GM12891 (cell line): ENCODE measurements at regions not wholly inside any gene's neighbourhood (a gene's known extent, or its start where the extent isn't known, plus 50 kb on each side); places are given as distances from the start of the nearest gene placed in this dataset.

Experiments
- DNase-seq: peaks from one replicate; pipeline ENCODE4 v3.0.0; 2011; ENCODE audit warnings: low spot score; ENCODE audit not compliant: insufficient read length
- FAIRE-seq: peaks from 2 replicates; lab custom pipeline; 2011; peaks lifted over from hg19 to GRCh38; lab: Jason Lieb, UNC
- PAX5 ChIP-seq: IDR thresholded peaks from 2 replicates; pipeline ENCODE4 v1.6.1; 2011; ENCODE audit warnings: low read length, moderate library complexity, mild to moderate bottlenecking; ENCODE audit not compliant: insufficient read depth, severe bottlenecking
- POLR2A ChIP-seq: IDR thresholded peaks from 2 replicates; pipeline ENCODE4 v1.6.1; 2011; ENCODE audit warnings: low read depth, low read length, control low read depth
- POLR2AphosphoS5 ChIP-seq: IDR thresholded peaks from 2 replicates; pipeline ENCODE4 v1.6.1; 2011; ENCODE audit warnings: low read depth, low read length, control low read depth
- POU2F2 ChIP-seq: IDR thresholded peaks from 2 replicates; pipeline ENCODE4 v1.6.1; 2011; ENCODE audit warnings: low read depth, mild to moderate bottlenecking, control low read depth, low read length, moderate library complexity
- SPI1 ChIP-seq: IDR thresholded peaks from 2 replicates; pipeline ENCODE4 v1.6.1; 2011; ENCODE audit warnings: low read depth, low read length, control low read depth
- TAF1 ChIP-seq: IDR thresholded peaks from 2 replicates; pipeline ENCODE4 v1.6.1; 2011; ENCODE audit warnings: low read depth, low read length, control low read depth

GRCh38 chr12:107560165-107560898, 125.3 kb upstream of the PWP1 start:
- no peak for DNase-seq
- no peak for FAIRE-seq
- no peak for TF ChIP-seq SPI1
- no peak for TF ChIP-seq TAF1
- TF ChIP-seq POLR2AphosphoS5, result no peak
- no peak for TF ChIP-seq PAX5
- TF ChIP-seq POLR2A, result no peak
- TF ChIP-seq POU2F2, result no peak

GRCh38 chr12:107560899-107561285, 124.7 kb upstream of the PWP1 start:
- DNase-seq, result no peak
- TF ChIP-seq SPI1, result no peak
- TF ChIP-seq POLR2A, result no peak
- no peak for TF ChIP-seq TAF1
- no peak for TF ChIP-seq POU2F2
- no peak for TF ChIP-seq POLR2AphosphoS5
- no peak for TF ChIP-seq PAX5
- no peak for FAIRE-seq

GRCh38 chr12:107564946-107565345, 120.7 kb upstream of the PWP1 start:
- no peak for DNase-seq
- FAIRE-seq, result no peak
- TF ChIP-seq POU2F2, result no peak
- no peak for TF ChIP-seq PAX5
- no peak for TF ChIP-seq POLR2AphosphoS5
- TF ChIP-seq TAF1, result no peak
- no peak for TF ChIP-seq SPI1
- TF ChIP-seq POLR2A, result no peak

GRCh38 chr12:107565551-107565950, 120.0 kb upstream of the PWP1 start:
- no peak for FAIRE-seq
- TF ChIP-seq PAX5, result no peak
- TF ChIP-seq SPI1, result no peak
- no peak for TF ChIP-seq POLR2AphosphoS5
- no peak for TF ChIP-seq POLR2A
- no peak for TF ChIP-seq POU2F2
- no peak for DNase-seq

GRCh38 chr12:107567876-107568619, 117.6 kb upstream of the PWP1 start:
- DNase-seq, result no peak
- TF ChIP-seq POU2F2 (no peak), TAF1 (no peak), POLR2A (no peak), POLR2AphosphoS5 (no peak)
- FAIRE-seq, result no peak

- DNase-seq (no peak), FAIRE-seq (no peak)
- TF ChIP-seq PAX5 (no peak), POU2F2 (no peak), POLR2AphosphoS5 (no peak), SPI1 (no peak), POLR2A (no peak), TAF1 (no peak)
These were observed 116.9 kb upstream of the PWP1 start for GRCh38 chr12:107568718-107569117.

- FAIRE-seq (no peak), DNase-seq (no peak)
- TF ChIP-seq POU2F2 (no peak), POLR2A (no peak), TAF1 (no peak), POLR2AphosphoS5 (no peak)
These were observed 114.9 kb upstream of the PWP1 start for GRCh38 chr12:107570721-107571120.

- no peak for FAIRE-seq
These were observed 114.1 kb upstream of the PWP1 start for GRCh38 chr12:107571492-107571891.

GRCh38 chr12:107574691-107575090, 110.9 kb upstream of the PWP1 start:
- FAIRE-seq (no peak), DNase-seq (no peak)
- TF ChIP-seq PAX5, result no peak
- TF ChIP-seq POLR2A, result no peak
- TF ChIP-seq TAF1, result no peak
- no peak for TF ChIP-seq POLR2AphosphoS5
- no peak for TF ChIP-seq POU2F2
- no peak for TF ChIP-seq SPI1

More at GRCh38 chr12:107571492-107571891, 114.1 kb upstream of the PWP1 start:
- no peak for TF ChIP-seq SPI1
- no peak for TF ChIP-seq POLR2A
- no peak for TF ChIP-seq TAF1
- TF ChIP-seq POU2F2, result no peak
- no peak for TF ChIP-seq PAX5
- TF ChIP-seq POLR2AphosphoS5, result no peak
- no peak for DNase-seq
